ENCODE measurements at regions not wholly inside any gene's neighbourhood (a gene's known extent, or its start where the extent isn't known, plus 50 kb on each side); places are given as distances from the start of the nearest gene placed in this dataset.

GRCh38 chr6:147722158-147722557 lies 213.7 kb downstream of the SAMD5 start:
- Mint-ChIP-seq H3K9me3 (peaks cover 10% of the 10 kb centered on the region), H3K4me1 (no peaks in the 10 kb centered on the region), H3K36me3 (no peaks in the 10 kb centered on the region), H3K27ac (no peak overlapping the region), H3K4me3 (no peak overlapping the region), H3K27me3 (no peaks in the 10 kb centered on the region)
- DNase-seq: no peak

GRCh38 chr6:147724454-147724853 lies 216.0 kb downstream of the SAMD5 start:
- Mint-ChIP-seq H3K27me3 (no peaks in the 10 kb centered on the region), H3K9me3 (peaks cover 9% of the 10 kb centered on the region), H3K27ac (no peak overlapping the region), H3K4me3 (no peak overlapping the region), H3K4me1 (no peaks in the 10 kb centered on the region), H3K36me3 (no peaks in the 10 kb centered on the region)
- DNase-seq: no peak

DNA sequence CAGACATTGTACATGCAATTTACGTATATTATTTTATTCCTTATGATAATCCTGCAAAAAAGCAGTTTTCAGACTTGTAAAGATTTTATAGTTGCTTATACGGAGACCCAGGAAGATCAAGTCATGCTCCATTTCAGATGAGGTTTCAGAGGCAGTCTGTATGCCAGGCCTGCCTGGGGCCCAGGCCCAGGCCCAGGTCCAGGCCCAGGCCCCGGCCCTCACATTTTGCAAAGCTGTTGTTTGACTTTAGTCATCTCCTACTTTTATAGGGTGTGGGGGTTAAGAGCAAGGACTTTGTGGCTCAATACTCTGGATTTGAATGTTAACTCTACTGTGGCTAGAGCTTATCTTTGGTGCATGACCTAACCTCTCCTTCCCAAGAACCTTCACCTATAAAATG lies 217.9 kb downstream of the SAMD5 start:
- no peak overlapping the region for H3K27ac Mint-ChIP-seq

GRCh38 chr6:147728903-147729302 lies 220.4 kb downstream of the SAMD5 start:
- Mint-ChIP-seq H3K4me3 (no peak overlapping the region), H3K36me3 (no peaks in the 10 kb centered on the region), H3K27me3 (no peaks in the 10 kb centered on the region), H3K4me1 (no peaks in the 10 kb centered on the region), H3K9me3 (peaks cover 2% of the 10 kb centered on the region), H3K27ac (no peak overlapping the region)
- DNase-seq: no peak

More for the DNA sequence above, 217.9 kb downstream of the SAMD5 start:
- Mint-ChIP-seq H3K4me1 (no peaks in the 10 kb centered on the region), H3K4me3 (no peak overlapping the region), H3K27me3 (no peaks in the 10 kb centered on the region), H3K36me3 (no peaks in the 10 kb centered on the region), H3K9me3 (peaks cover 10% of the 10 kb centered on the region)
- DNase-seq: no peak

- Mint-ChIP-seq H3K4me3 (no peak overlapping the region), H3K27me3 (peaks cover 7% of the 10 kb centered on the region), H3K4me1 (peaks cover 2% of the 10 kb centered on the region), H3K27ac (no peak overlapping the region), H3K9me3 (peaks cover 2% of the 10 kb centered on the region), H3K36me3 (no peaks in the 10 kb centered on the region)
- DNase-seq: no peak
These were observed 225.2 kb downstream of the SAMD5 start for GRCh38 chr6:147733686-147734085.

DNA sequence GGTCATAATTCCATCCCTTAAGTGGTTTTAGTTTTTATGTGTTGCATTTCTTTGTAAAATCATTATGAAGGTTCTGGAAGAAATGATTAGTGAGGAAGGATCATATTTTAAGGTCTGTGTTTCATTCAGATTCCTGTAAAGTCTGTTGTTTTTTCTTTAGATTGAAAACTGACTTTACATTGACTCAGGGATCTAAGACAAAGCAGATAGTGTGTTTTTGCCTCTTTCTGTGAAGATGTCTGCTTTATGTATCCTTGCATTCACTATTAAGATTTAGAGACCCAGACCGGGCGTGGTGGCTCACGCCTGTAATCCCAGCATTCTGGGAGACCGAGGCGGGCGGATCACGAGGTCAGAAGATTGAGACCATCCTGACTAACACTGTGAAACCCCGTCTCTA lies 225.7 kb downstream of the SAMD5 start:
- Mint-ChIP-seq H3K4me1 (peaks cover 5% of the 10 kb centered on the region), H3K36me3 (no peaks in the 10 kb centered on the region), H3K27me3 (peaks cover 11% of the 10 kb centered on the region), H3K27ac (no peak overlapping the region), H3K9me3 (peaks cover 2% of the 10 kb centered on the region), H3K4me3 (no peak overlapping the region)
- no peak for DNase-seq

DNA sequence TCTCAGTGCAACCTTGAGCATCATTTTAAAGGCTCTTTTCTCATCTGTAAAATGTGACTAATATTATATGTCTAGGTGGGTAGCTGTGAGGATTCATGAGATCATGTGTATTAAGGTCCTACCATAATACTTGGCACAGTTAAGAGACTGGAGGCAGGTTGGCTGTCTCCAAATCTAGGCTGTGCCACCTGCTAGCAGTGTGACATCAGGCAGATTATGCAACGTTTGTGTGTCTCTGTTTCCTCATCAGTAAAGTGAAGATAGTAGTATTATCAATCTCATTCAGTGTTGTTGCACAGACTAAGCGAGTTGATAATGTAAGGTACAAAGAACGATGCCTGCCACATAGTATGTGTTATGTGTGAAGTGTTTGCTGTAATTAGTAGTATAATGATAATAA lies 227.4 kb downstream of the SAMD5 start:
- no peak for DNase-seq
- no peak overlapping the region for H3K4me3 Mint-ChIP-seq
- peaks cover 5% of the 10 kb centered on the region for H3K4me1 Mint-ChIP-seq
- peaks cover 12% of the 10 kb centered on the region for H3K27me3 Mint-ChIP-seq
- H3K9me3 Mint-ChIP-seq: no peaks in the 10 kb centered on the region
- H3K27ac Mint-ChIP-seq: no peak overlapping the region
- H3K36me3 Mint-ChIP-seq: no peaks in the 10 kb centered on the region

GRCh38 chr6:147737115-147737514 lies 228.6 kb downstream of the SAMD5 start:
- no peak for DNase-seq
- Mint-ChIP-seq H3K36me3 (no peaks in the 10 kb centered on the region), H3K4me3 (no peak overlapping the region), H3K4me1 (peaks cover 5% of the 10 kb centered on the region), H3K9me3 (no peaks in the 10 kb centered on the region), H3K27ac (no peak overlapping the region), H3K27me3 (peaks cover 17% of the 10 kb centered on the region)

DNA sequence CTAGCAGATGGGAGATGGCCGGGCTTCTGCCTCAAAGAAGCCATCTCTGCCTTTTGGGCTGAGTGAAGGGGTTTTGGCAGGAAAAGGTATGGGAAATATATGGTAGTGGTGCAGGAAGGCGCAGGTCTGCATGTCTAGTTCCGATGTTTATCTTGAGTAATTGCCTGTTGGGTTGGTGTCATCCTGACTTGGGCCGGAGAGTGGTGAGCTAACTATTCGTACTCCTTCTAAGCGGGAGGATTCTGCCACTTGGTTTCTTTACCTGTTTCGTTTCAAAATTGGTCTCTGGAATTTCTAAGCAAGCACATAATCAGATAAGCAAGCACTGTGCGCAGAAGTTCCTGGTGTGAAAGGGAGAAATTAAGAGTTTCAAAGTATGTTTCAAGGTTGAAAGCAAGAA lies 229.6 kb downstream of the SAMD5 start:
- H3K27ac Mint-ChIP-seq: no peak overlapping the region
- no peaks in the 10 kb centered on the region for H3K9me3 Mint-ChIP-seq
- no peaks in the 10 kb centered on the region for H3K36me3 Mint-ChIP-seq
- peaks cover 5% of the 10 kb centered on the region for H3K4me1 Mint-ChIP-seq
- no peak overlapping the region for H3K4me3 Mint-ChIP-seq
- no peak for DNase-seq
- peaks cover 17% of the 10 kb centered on the region for H3K27me3 Mint-ChIP-seq

GRCh38 chr6:147738516-147739162 lies 230.1 kb downstream of the SAMD5 start:
- DNase-seq: no peak
- Mint-ChIP-seq H3K4me1 (peaks cover 5% of the 10 kb centered on the region), H3K36me3 (no peaks in the 10 kb centered on the region), H3K4me3 (no peak overlapping the region), H3K27me3 (peaks cover 17% of the 10 kb centered on the region), H3K27ac (no peak overlapping the region), H3K9me3 (no peaks in the 10 kb centered on the region)

GRCh38 chr6:147740326-147740725 lies 231.8 kb downstream of the SAMD5 start:
- no peak for DNase-seq
- Mint-ChIP-seq H3K9me3 (no peaks in the 10 kb centered on the region), H3K4me3 (no peak overlapping the region), H3K27me3 (peaks cover 17% of the 10 kb centered on the region), H3K4me1 (peaks cover 5% of the 10 kb centered on the region), H3K27ac (no peak overlapping the region), H3K36me3 (no peaks in the 10 kb centered on the region)

DNA sequence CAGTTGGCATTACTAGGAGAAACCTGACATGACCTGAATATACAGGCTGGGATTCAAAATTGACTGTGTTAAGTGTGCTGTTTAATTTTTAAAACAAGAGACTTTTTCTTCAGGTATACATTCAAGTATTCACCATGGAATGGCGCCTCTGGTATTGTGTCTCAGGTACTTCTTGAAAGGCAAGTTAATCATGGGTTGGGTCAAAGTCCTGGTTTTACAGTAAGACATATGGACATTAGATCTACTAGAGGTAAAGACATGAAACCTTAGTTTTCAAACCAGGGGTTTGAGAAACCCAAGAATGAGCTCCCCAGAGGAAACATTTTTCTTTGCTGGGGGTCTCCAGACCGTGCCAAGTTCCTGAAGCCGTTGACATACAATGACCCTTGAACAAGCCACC lies 232.4 kb downstream of the SAMD5 start:
- Mint-ChIP-seq H3K4me1 (peaks cover 5% of the 10 kb centered on the region), H3K9me3 (no peaks in the 10 kb centered on the region), H3K36me3 (no peaks in the 10 kb centered on the region), H3K27ac (no peak overlapping the region), H3K4me3 (no peak overlapping the region), H3K27me3 (peaks cover 17% of the 10 kb centered on the region)
- no peak for DNase-seq

- Mint-ChIP-seq H3K36me3 (no peaks in the 10 kb centered on the region), H3K4me1 (peaks cover 5% of the 10 kb centered on the region), H3K4me3 (no peak overlapping the region), H3K9me3 (no peaks in the 10 kb centered on the region), H3K27me3 (peaks cover 17% of the 10 kb centered on the region), H3K27ac (no peak overlapping the region)
- DNase-seq: no peak
These were observed 232.9 kb downstream of the SAMD5 start for GRCh38 chr6:147741389-147741788.

DNA sequence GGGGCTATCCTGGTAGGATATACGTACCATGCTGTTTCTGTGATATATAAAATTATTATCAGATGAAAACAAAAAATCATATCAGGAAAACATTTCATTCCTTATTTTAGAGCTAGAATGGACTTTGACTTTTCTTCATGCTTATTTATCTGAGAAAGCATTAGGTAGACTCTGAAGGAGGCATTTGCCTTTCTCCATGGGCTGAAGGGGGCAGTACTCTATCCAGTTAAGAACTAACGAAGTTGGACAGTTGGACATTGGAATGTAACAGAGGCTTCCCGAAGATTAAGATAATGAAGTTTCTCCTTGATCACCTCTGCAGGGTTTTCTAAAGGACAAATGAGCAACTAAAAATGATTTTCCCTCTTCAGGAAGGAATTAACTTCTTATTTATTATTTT lies 233.9 kb downstream of the SAMD5 start:
- peaks cover 5% of the 10 kb centered on the region for H3K4me1 Mint-ChIP-seq
- no peak for DNase-seq

GRCh38 chr6:147744012-147744411 lies 235.5 kb downstream of the SAMD5 start:
- peaks cover 7% of the 10 kb centered on the region for H3K27me3 Mint-ChIP-seq
- no peak overlapping the region for H3K27ac Mint-ChIP-seq
- H3K36me3 Mint-ChIP-seq: no peaks in the 10 kb centered on the region
- peaks cover under 1% of the 10 kb centered on the region for H3K4me1 Mint-ChIP-seq
- no peak for DNase-seq
- H3K4me3 Mint-ChIP-seq: no peak overlapping the region
- H3K9me3 Mint-ChIP-seq: no peaks in the 10 kb centered on the region

More for the DNA sequence above, 233.9 kb downstream of the SAMD5 start:
- peaks cover 17% of the 10 kb centered on the region for H3K27me3 Mint-ChIP-seq
- H3K36me3 Mint-ChIP-seq: no peaks in the 10 kb centered on the region
- H3K9me3 Mint-ChIP-seq: no peaks in the 10 kb centered on the region
- no peak overlapping the region for H3K27ac Mint-ChIP-seq
- H3K4me3 Mint-ChIP-seq: no peak overlapping the region

- DNase-seq: no peak
- H3K36me3 Mint-ChIP-seq: no peaks in the 10 kb centered on the region
- no peak overlapping the region for H3K4me3 Mint-ChIP-seq
- no peaks in the 10 kb centered on the region for H3K4me1 Mint-ChIP-seq
- no peak overlapping the region for H3K27ac Mint-ChIP-seq
- H3K27me3 Mint-ChIP-seq: no peaks in the 10 kb centered on the region
- peaks cover 4% of the 10 kb centered on the region for H3K9me3 Mint-ChIP-seq
These were observed 240.8 kb downstream of the SAMD5 start for GRCh38 chr6:147749331-147749730.
